Vagina (tissue), 2 donors: ENCODE measurements at regions not wholly inside any gene's neighbourhood (a gene's known extent, or its start where the extent isn't known, plus 50 kb on each side); places are given as distances from the start of the nearest gene placed in this dataset.

Experiments
- DNase-seq, 2 donors: peaks; one replicate each; pipeline ENCODE4 v3.0.0-alpha.2; 2017; ENCODE audit errors: extremely low spot score in 2 of 2
- H3K27ac ChIP-seq: fragments of 200-600 bp; sonication (generic); one replicate; pipeline ENCODE4 v1.5.1; 2019
- H3K27me3 ChIP-seq: fragments of 200-600 bp; sonication (generic); one replicate; pipeline ENCODE4 v1.5.1; 2019
- H3K36me3 ChIP-seq, 2 donors: fragments of 200-600 bp; sonication (generic); one replicate each; pipeline ENCODE4 v1.5.1; 2017 to 2019
- H3K4me1 ChIP-seq: fragments of 200-600 bp; sonication (generic); one replicate; pipeline ENCODE4 v1.5.1; 2019
- H3K4me3 ChIP-seq, 2 donors: fragments of 200-600 bp; sonication (generic); 1 replicate in 1 of 2; 2 replicates in 1 of 2; pipeline ENCODE4 v1.5.1; 2016 to 2019
- H3K9me3 ChIP-seq: fragments of 200-600 bp; sonication (generic); one replicate; pipeline ENCODE4 v1.5.1; 2019
- POLR2A ChIP-seq, 2 donors: fragments of 450-650 bp; IDR thresholded peaks; one replicate each; pipeline ENCODE4 v1.6.1; 2017; ENCODE audit warnings: antibody characterized with exemption in 2 of 2, mild to moderate bottlenecking in 2 of 2, moderate library complexity in 2 of 2
- POLR2AphosphoS5 ChIP-seq, 2 donors: sonication (generic); formaldehyde crosslinking; IDR thresholded peaks; one replicate each; pipeline ENCODE4 v1.9.0; 2017; ENCODE audit warnings: antibody characterized with exemption in 2 of 2, mild to moderate bottlenecking in 2 of 2, low read depth in 1 of 2; ENCODE audit not compliant: insufficient read depth in 1 of 2
- intact Hi-C: fragments of 100-400 bp; cut with DNase I; formaldehyde crosslinking; loops from one replicate; pipeline ENCODE4 v1.15.1; 2023
- TF ChIP-seq, protein P1 (sequence below), 3 experiments: fragments of 450-650 bp in 2 of 3; fragments of 200-600 bp in 1 of 3; sonication (generic) in 1 of 3; IDR thresholded peaks; one replicate each; pipeline ENCODE4 v1.5.1; 2017 to 2019; ENCODE audit warnings: antibody characterized with exemption in 3 of 3, mild to moderate bottlenecking in 2 of 3, moderate library complexity in 2 of 3

DNA sequence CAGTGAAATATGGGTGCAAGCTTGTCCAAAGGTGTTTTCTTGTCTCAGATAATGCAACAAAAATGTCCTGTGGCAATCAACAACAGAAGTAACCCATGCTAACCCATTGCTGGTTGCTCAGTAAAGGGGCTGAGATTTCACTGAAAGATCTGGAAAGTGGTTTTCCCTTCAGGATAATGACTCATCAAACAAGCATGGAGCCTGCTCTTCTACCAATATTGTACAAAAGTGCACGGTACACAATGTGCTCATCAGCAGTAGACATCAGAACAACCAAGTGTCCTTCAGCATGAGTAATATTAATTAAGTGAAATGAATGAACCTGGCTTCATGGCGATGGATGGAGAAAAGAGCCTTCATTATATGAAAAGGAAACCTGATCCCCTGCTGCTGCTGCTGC, 287.1 kb upstream of the NEBL start:
- TF ChIP-seq, protein P1, sequence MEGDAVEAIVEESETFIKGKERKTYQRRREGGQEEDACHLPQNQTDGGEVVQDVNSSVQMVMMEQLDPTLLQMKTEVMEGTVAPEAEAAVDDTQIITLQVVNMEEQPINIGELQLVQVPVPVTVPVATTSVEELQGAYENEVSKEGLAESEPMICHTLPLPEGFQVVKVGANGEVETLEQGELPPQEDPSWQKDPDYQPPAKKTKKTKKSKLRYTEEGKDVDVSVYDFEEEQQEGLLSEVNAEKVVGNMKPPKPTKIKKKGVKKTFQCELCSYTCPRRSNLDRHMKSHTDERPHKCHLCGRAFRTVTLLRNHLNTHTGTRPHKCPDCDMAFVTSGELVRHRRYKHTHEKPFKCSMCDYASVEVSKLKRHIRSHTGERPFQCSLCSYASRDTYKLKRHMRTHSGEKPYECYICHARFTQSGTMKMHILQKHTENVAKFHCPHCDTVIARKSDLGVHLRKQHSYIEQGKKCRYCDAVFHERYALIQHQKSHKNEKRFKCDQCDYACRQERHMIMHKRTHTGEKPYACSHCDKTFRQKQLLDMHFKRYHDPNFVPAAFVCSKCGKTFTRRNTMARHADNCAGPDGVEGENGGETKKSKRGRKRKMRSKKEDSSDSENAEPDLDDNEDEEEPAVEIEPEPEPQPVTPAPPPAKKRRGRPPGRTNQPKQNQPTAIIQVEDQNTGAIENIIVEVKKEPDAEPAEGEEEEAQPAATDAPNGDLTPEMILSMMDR (IDR thresholded peaks at IDR 0.05): no peak
- TF ChIP-seq POLR2A (IDR thresholded peaks at IDR 0.05): no peak
- no peak for TF ChIP-seq POLR2AphosphoS5 (IDR thresholded peaks at IDR 0.05; ENCODE audit: insufficient read depth in 1 of 2, low read depth in 1 of 2)
- Histone ChIP-seq H3K9me3 (no peaks in the 10 kb centered on the region), H3K36me3 (no peaks in the 10 kb centered on the region), H3K4me3 (no peak overlapping the region), H3K4me1 (no peaks in the 10 kb centered on the region), H3K27me3 (no peaks in the 10 kb centered on the region), H3K27ac (no peak overlapping the region)
- no peak for DNase-seq
- intact Hi-C loops: no loop called here

DNA sequence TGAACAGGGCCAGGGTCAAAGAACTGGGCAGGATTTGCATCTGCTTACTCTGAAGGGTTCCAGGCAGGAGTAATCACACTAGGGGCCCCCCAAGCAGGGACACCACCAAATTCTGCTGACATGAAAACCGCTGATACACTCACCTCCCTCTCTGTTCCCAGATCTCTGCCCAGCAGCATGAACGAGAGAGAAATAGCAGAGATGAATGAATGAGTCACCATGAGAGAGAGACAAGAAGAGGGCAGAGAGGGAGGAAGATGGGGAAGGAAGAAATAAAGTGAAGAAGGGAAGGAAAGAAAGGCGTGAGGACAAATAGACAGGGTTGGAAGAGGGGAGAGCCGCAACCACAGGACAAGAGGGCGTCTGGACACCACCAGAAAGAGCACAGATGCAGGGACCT, 285.9 kb upstream of the NEBL start:
- no peaks in the 10 kb centered on the region for H3K4me1 ChIP-seq
- TF ChIP-seq, protein P1 (IDR thresholded peaks at IDR 0.05): no peak
- TF ChIP-seq POLR2AphosphoS5 (IDR thresholded peaks at IDR 0.05; ENCODE audit: insufficient read depth in 1 of 2, low read depth in 1 of 2) (no peak), POLR2A (IDR thresholded peaks at IDR 0.05) (no peak)
- H3K36me3 ChIP-seq: no peaks in the 10 kb centered on the region
- no peak for DNase-seq
- intact Hi-C loops: no loop called here
- H3K9me3 ChIP-seq: no peaks in the 10 kb centered on the region
- no peak overlapping the region for H3K27ac ChIP-seq
- no peaks in the 10 kb centered on the region for H3K27me3 ChIP-seq
- H3K4me3 ChIP-seq: no peak overlapping the region

DNA sequence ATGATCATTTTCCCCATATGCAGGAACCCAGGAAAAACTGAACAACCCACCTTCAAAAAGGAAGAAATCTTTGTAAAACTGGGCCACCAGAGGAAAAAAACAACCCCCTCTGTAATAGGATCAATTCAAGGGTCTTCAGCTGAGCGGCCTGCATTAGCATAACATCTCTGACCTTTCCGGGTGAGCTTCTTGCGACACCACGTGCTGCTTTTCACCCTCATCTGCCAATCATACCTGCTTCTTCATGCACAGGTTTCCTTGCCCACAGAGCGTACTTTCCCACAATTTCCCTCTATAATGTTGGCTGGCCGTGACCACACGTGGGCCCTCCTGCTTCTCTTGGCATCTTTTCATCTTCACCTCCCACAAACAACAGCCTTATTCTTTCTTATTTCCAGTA, 284.3 kb upstream of the NEBL start:
- DNase-seq: no peak
- Histone ChIP-seq H3K4me1 (no peaks in the 10 kb centered on the region), H3K9me3 (no peaks in the 10 kb centered on the region), H3K27me3 (no peaks in the 10 kb centered on the region), H3K36me3 (no peaks in the 10 kb centered on the region), H3K4me3 (no peak overlapping the region), H3K27ac (no peak overlapping the region)
- TF ChIP-seq POLR2AphosphoS5 (IDR thresholded peaks at IDR 0.05; ENCODE audit: insufficient read depth in 1 of 2, low read depth in 1 of 2) (no peak), POLR2A (IDR thresholded peaks at IDR 0.05) (no peak)
- TF ChIP-seq, protein P1 (IDR thresholded peaks at IDR 0.05): no peak
- intact Hi-C loops: no loop called here

DNA sequence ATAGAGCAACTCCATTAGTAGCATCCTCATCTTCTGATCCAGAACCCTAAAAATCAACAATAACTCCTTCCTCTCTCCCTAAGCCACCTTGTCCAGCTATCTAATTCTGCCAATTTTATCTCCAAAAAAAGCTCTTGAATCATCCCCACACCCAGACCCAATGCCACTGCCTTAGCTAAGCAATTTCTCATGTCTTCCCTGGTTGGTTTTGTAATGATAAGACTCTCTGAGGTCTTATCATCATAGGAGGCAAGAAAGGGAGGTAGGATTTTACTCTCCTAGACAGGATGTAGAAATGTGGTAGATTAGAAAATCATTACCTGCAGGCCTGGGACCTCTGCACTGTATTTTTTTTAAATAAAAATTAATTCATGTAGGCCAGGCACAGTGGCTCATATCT, 283.5 kb upstream of the NEBL start:
- H3K36me3 ChIP-seq: no peaks in the 10 kb centered on the region
- no peaks in the 10 kb centered on the region for H3K9me3 ChIP-seq
- no peaks in the 10 kb centered on the region for H3K4me1 ChIP-seq
- intact Hi-C loops: no loop called here
- TF ChIP-seq, protein P1 (IDR thresholded peaks at IDR 0.05): no peak
- TF ChIP-seq POLR2A (IDR thresholded peaks at IDR 0.05): no peak
- no peak for TF ChIP-seq POLR2AphosphoS5 (IDR thresholded peaks at IDR 0.05; ENCODE audit: insufficient read depth in 1 of 2, low read depth in 1 of 2)
- DNase-seq: no peak
- no peak overlapping the region for H3K4me3 ChIP-seq
- no peaks in the 10 kb centered on the region for H3K27me3 ChIP-seq
- no peak overlapping the region for H3K27ac ChIP-seq

DNA sequence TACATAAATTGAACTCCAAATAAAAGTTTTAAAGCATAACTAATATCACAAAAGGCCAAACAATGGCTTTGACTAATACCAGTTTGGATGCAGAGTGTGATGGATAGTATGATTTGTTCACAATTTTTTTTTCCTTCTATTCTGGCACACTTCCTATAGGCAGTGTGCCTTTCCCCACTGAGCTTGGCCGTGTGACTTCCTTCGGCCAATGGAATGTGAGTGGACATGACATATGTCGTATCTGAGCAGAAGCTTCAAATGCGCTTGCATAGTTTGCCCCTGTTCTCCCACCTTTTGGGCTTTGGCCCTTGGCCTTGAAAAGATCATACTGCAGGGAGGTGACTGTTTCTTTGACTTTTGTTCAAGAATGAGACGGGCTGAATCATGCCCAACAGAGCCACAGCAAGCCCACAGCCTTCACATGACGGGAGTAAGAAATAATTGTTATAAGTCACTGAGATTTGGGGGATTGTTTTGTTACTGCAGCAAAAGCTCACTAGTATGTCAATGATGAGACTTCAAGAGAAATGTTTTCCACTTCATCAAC, 279.9 kb upstream of the NEBL start:
- no peaks in the 10 kb centered on the region for H3K27me3 ChIP-seq
- H3K36me3 ChIP-seq: no peaks in the 10 kb centered on the region
- no peak for TF ChIP-seq POLR2A (IDR thresholded peaks at IDR 0.05)
- TF ChIP-seq, protein P1 (IDR thresholded peaks at IDR 0.05): no peak
- no peak for TF ChIP-seq POLR2AphosphoS5 (IDR thresholded peaks at IDR 0.05; ENCODE audit: insufficient read depth in 1 of 2, low read depth in 1 of 2)
- no peak overlapping the region for H3K4me3 ChIP-seq
- H3K27ac ChIP-seq: no peak overlapping the region
- intact Hi-C loops: no loop called here
- no peaks in the 10 kb centered on the region for H3K9me3 ChIP-seq
- DNase-seq: no peak
- peaks cover 4% of the 10 kb centered on the region for H3K4me1 ChIP-seq
